ENCODE measurements at regions not wholly inside any gene's neighbourhood (a gene's known extent, or its start where the extent isn't known, plus 50 kb on each side); places are given as distances from the start of the nearest gene placed in this dataset.
"Not testable (repeated sequence)": the region's sequence is repeated elsewhere in the genome, so short reads cannot be mapped to it uniquely, and the experiment has no call there.

GRCh38 chr3:115254492-115255196 lies 107.6 kb upstream of the ZBTB20 start:
- DNase-seq = no peak

- DNase-seq = no peak
Observed at GRCh38 chr3:115255197-115255585, 108.1 kb upstream of the ZBTB20 start.

GRCh38 chr3:115270849-115271248 lies 123.8 kb upstream of the ZBTB20 start:
- DNase-seq = no peak

- no peak for DNase-seq
Observed at GRCh38 chr3:115272036-115272824, 125.1 kb upstream of the ZBTB20 start.

- no peak for DNase-seq
Observed at GRCh38 chr3:115275896-115276295, 128.8 kb upstream of the ZBTB20 start.

GRCh38 chr3:115279939-115280338 lies 132.9 kb upstream of the ZBTB20 start:
- DNase-seq = no peak

GRCh38 chr3:115280506-115280905 lies 133.4 kb upstream of the ZBTB20 start:
- DNase-seq = no peak

GRCh38 chr3:115281697-115282675 lies 134.9 kb upstream of the ZBTB20 start:
- no peak for DNase-seq

GRCh38 chr3:115284980-115285379 lies 137.9 kb upstream of the ZBTB20 start:
- DNase-seq = no peak

- no peak for DNase-seq
Observed at GRCh38 chr3:115286529-115287197, 139.6 kb upstream of the ZBTB20 start.

GRCh38 chr3:115287198-115287597 lies 140.1 kb upstream of the ZBTB20 start:
- no peak for DNase-seq

GRCh38 chr3:115292131-115292530 lies 145.0 kb upstream of the ZBTB20 start:
- no peak for DNase-seq

- DNase-seq = no peak
Observed at GRCh38 chr3:115292677-115293165, 145.6 kb upstream of the ZBTB20 start.

- DNase-seq = no peak
Observed at GRCh38 chr3:115293321-115293720, 146.2 kb upstream of the ZBTB20 start.

- DNase-seq = no peak
Observed at GRCh38 chr3:115301364-115301860, 154.3 kb upstream of the ZBTB20 start.

- not testable (repeated sequence) for DNase-seq
Observed at GRCh38 chr3:115317953-115318352, 170.9 kb upstream of the ZBTB20 start.

- DNase-seq = no peak
Observed at GRCh38 chr3:115321400-115321805, 174.3 kb upstream of the ZBTB20 start.

GRCh38 chr3:115322901-115323300 lies 175.8 kb upstream of the ZBTB20 start:
- DNase-seq = no peak

GRCh38 chr3:115323380-115323779 lies 176.3 kb upstream of the ZBTB20 start:
- DNase-seq = no peak

- no peak for DNase-seq
Observed at GRCh38 chr3:115324056-115324455, 177.0 kb upstream of the ZBTB20 start.

GRCh38 chr3:115325539-115325938 lies 178.5 kb upstream of the ZBTB20 start:
- no peak for DNase-seq

- no peak for DNase-seq
Observed at GRCh38 chr3:115330430-115330829, 183.3 kb upstream of the ZBTB20 start.

Measured in NCI-H2107 (cell line).